Suppressor macrophage (primary cell): ENCODE measurements at regions not wholly inside any gene's neighbourhood (a gene's known extent, or its start where the extent isn't known, plus 50 kb on each side); places are given as distances from the start of the nearest gene placed in this dataset.

ENCODE experiments used
- DNase-seq, 4 experiments: peaks; one replicate each; pipeline ENCODE4 v3.0.0-alpha.2; 2020 to 2022

- no peak for DNase-seq
These were observed 88.7 kb upstream of the FAM169A start for GRCh38 chr5:74954919-74955318.

- no peak for DNase-seq
These were observed 87.9 kb upstream of the FAM169A start for GRCh38 chr5:74953937-74954720.

GRCh38 chr5:74953554-74953936 lies 87.4 kb upstream of the FAM169A start:
- DNase-seq = no peak

GRCh38 chr5:74952406-74952805 lies 86.2 kb upstream of the FAM169A start:
- DNase-seq = no peak

- no peak for DNase-seq
These were observed 85.7 kb upstream of the FAM169A start for GRCh38 chr5:74951865-74952264.

GRCh38 chr5:74950836-74951515 lies 84.8 kb upstream of the FAM169A start:
- no peak for DNase-seq

- DNase-seq = no peak
These were observed 83.8 kb upstream of the FAM169A start for GRCh38 chr5:74949976-74950375.

- no peak for DNase-seq
These were observed 81.9 kb upstream of the FAM169A start for GRCh38 chr5:74948031-74948546.

GRCh38 chr5:74946471-74946870 lies 80.3 kb upstream of the FAM169A start:
- DNase-seq = no peak

- no peak for DNase-seq
These were observed 79.5 kb upstream of the FAM169A start for GRCh38 chr5:74945561-74946165.

GRCh38 chr5:74943905-74944304 lies 77.7 kb upstream of the FAM169A start:
- DNase-seq = no peak

- DNase-seq = no peak
These were observed 76.6 kb upstream of the FAM169A start for GRCh38 chr5:74942622-74943286.

- DNase-seq = no peak
These were observed 74.7 kb upstream of the FAM169A start for GRCh38 chr5:74940782-74941353.

GRCh38 chr5:74938250-74938933 lies 72.2 kb upstream of the FAM169A start:
- DNase-seq = peak in 2 of 4 experiments; percentile 17 to 27

GRCh38 chr5:74935752-74936091 lies 69.5 kb upstream of the FAM169A start:
- no peak for DNase-seq

- peak in 3 of 4 experiments; percentile 4 to 23 (median 9) for DNase-seq
These were observed 69.0 kb upstream of the FAM169A start for GRCh38 chr5:74934949-74935751.

- no peak for DNase-seq
These were observed 61.1 kb upstream of the FAM169A start for GRCh38 chr5:74927336-74927735.

GRCh38 chr5:74919487-74919886 lies 53.3 kb upstream of the FAM169A start:
- peak; percentile 43 to 73 (median 54) for DNase-seq

GRCh38 chr5:74919041-74919440 lies 52.9 kb upstream of the FAM169A start:
- DNase-seq = no peak

GRCh38 chr5:74918232-74918669 lies 52.1 kb upstream of the FAM169A start:
- no peak for DNase-seq
